Spleen (tissue), 7 donors: ENCODE measurements at regions not wholly inside any gene's neighbourhood (a gene's known extent, or its start where the extent isn't known, plus 50 kb on each side); places are given as distances from the start of the nearest gene placed in this dataset.

Experiments
- CTCF ChIP-seq, 11 experiments: fragments of 200-600 bp in 7 of 11; fragments of 450-650 bp in 4 of 11; sonication (generic) in 4 of 11; IDR thresholded peaks in 8 of 11; conservative IDR thresholded peaks in 3 of 11; 1 replicate in 7 of 11; 2 replicates in 4 of 11; pipeline versions ENCODE4 v1.4.0 to v1.8.0; 2016 to 2021; ENCODE audit warnings: antibody characterized with exemption in 11 of 11, inconsistent platforms in 4 of 11, mild to moderate bottlenecking in 1 of 11
- POLR2A ChIP-seq, 3 donors: fragments of 450-650 bp; IDR thresholded peaks; one replicate each; pipeline ENCODE4 v1.5.1; 2017; ENCODE audit warnings: antibody characterized with exemption in 3 of 3, mild to moderate bottlenecking in 1 of 3
- POLR2AphosphoS5 ChIP-seq, 3 donors: sonication (generic); formaldehyde crosslinking; IDR thresholded peaks; one replicate each; pipeline ENCODE4 v1.5.1; 2017; ENCODE audit warnings: antibody characterized with exemption in 3 of 3
- donor health status: DM: no; HTN: no; CAD: no; lungs with moderate emphysema.
- donor health status: DM: no; HTN: no; CAD: no.
- donor health status: DM: no; HTN: no; CAD: no.

GRCh38 chr20:40258931-40259330, 430.1 kb downstream of the MAFB start:
- no peak for TF ChIP-seq CTCF (IDR thresholded peaks at IDR 0.05 in 8 of 11, conservative IDR thresholded peaks at IDR 0.05 in 3 of 11)
- no peak for TF ChIP-seq POLR2A (IDR thresholded peaks at IDR 0.05)
- no peak for TF ChIP-seq POLR2AphosphoS5 (IDR thresholded peaks at IDR 0.05)
